ENCODE measurements at regions not wholly inside any gene's neighbourhood (a gene's known extent, or its start where the extent isn't known, plus 50 kb on each side); places are given as distances from the start of the nearest gene placed in this dataset.

- TF ChIP-seq CTCF (IDR thresholded peaks at IDR 0.05), result no peak
- TF ChIP-seq POLR2A (IDR thresholded peaks at IDR 0.05), result no peak
Measured at GRCh38 chr2:43124687-43125057, 101.7 kb downstream of the ZFP36L2 start.

All from tibial nerve (tissue), 3 donors.